ENCODE measurements at regions not wholly inside any gene's neighbourhood (a gene's known extent, or its start where the extent isn't known, plus 50 kb on each side); places are given as distances from the start of the nearest gene placed in this dataset.
A peak's percentile ranks its signal among the peaks of the same experiment; 100 is the strongest.

GRCh38 chr2:136242100-136242499, 124.2 kb upstream of the CXCR4 start:
- no peak for DNase-seq
- Histone ChIP-seq H3K27me3 (ENCODE audit: control insufficient read depth, insufficient read depth, low read length) (no peaks in the 10 kb centered on the region), H3K36me3 (ENCODE audit: control insufficient read depth in 2 of 3, insufficient read depth in 3 of 3, low read length in 3 of 3) (no peaks in the 10 kb centered on the region), H3K4me3 (ENCODE audit: low read length in 3 of 3) (no peak overlapping the region), H3K9me3 (ENCODE audit: control insufficient read depth in 2 of 3, insufficient read depth in 1 of 3, low read length in 3 of 3) (no peaks in the 10 kb centered on the region), H3K4me1 (ENCODE audit: control insufficient read depth in 2 of 3, insufficient read depth in 2 of 3, low read depth in 1 of 3, low read length in 3 of 3) (peaks cover 0 to 5% (median 3%) of the 10 kb centered on the region in 3 donors), H3K27ac (ENCODE audit: low read depth in 2 of 2, low read length in 2 of 2) (no peak overlapping the region), H3K9ac (ENCODE audit: low read length in 3 of 3) (no peak overlapping the region)
- intact Hi-C loops (cut with DNase I), result no loop called here
- no peak for TF ChIP-seq CTCF (IDR thresholded peaks at IDR 0.05; ENCODE audit: borderline replicate concordance, extremely low read depth, insufficient read depth)
- no peak for FAIRE-seq

GRCh38 chr2:136239079-136239685, 121.2 kb upstream of the CXCR4 start:
- FAIRE-seq, result no peak
- Histone ChIP-seq H3K9ac (ENCODE audit: low read length in 3 of 3) (no peak overlapping the region), H3K9me3 (ENCODE audit: control insufficient read depth in 2 of 3, insufficient read depth in 1 of 3, low read length in 3 of 3) (no peaks in the 10 kb centered on the region), H3K4me3 (ENCODE audit: low read length in 3 of 3) (no peak overlapping the region), H3K36me3 (ENCODE audit: control insufficient read depth in 2 of 3, insufficient read depth in 3 of 3, low read length in 3 of 3) (no peaks in the 10 kb centered on the region), H3K4me1 (ENCODE audit: control insufficient read depth in 2 of 3, insufficient read depth in 2 of 3, low read depth in 1 of 3, low read length in 3 of 3) (peaks cover 0 to 5% (median 0%) of the 10 kb centered on the region in 3 donors), H3K27me3 (ENCODE audit: control insufficient read depth, insufficient read depth, low read length) (no peaks in the 10 kb centered on the region), H3K27ac (ENCODE audit: low read depth in 2 of 2, low read length in 2 of 2) (peak overlapping the region; percentile 15 to 51)
- intact Hi-C loops (cut with DNase I), result no loop called here
- TF ChIP-seq CTCF (IDR thresholded peaks at IDR 0.05; ENCODE audit: borderline replicate concordance, extremely low read depth, insufficient read depth), result no peak
- no peak for DNase-seq

GRCh38 chr2:136238286-136239078, 120.5 kb upstream of the CXCR4 start:
- Histone ChIP-seq H3K27me3 (ENCODE audit: control insufficient read depth, insufficient read depth, low read length) (no peaks in the 10 kb centered on the region), H3K27ac (ENCODE audit: low read depth in 2 of 2, low read length in 2 of 2) (peak overlapping the region; percentile 30 to 67), H3K9me3 (ENCODE audit: control insufficient read depth in 2 of 3, insufficient read depth in 1 of 3, low read length in 3 of 3) (no peaks in the 10 kb centered on the region), H3K4me1 (ENCODE audit: control insufficient read depth in 2 of 3, insufficient read depth in 2 of 3, low read depth in 1 of 3, low read length in 3 of 3) (peaks cover 0 to 5% (median 0%) of the 10 kb centered on the region in 3 donors), H3K4me3 (ENCODE audit: low read length in 3 of 3) (no peak overlapping the region), H3K9ac (ENCODE audit: low read length in 3 of 3) (no peak overlapping the region), H3K36me3 (ENCODE audit: control insufficient read depth in 2 of 3, insufficient read depth in 3 of 3, low read length in 3 of 3) (no peaks in the 10 kb centered on the region)
- no peak for FAIRE-seq
- DNase-seq, result peak in 3 of 5 donors; percentile 32 to 59 (median 58)
- intact Hi-C loops (cut with DNase I), result no loop called here
- no peak for TF ChIP-seq CTCF (IDR thresholded peaks at IDR 0.05; ENCODE audit: borderline replicate concordance, extremely low read depth, insufficient read depth)

Data from kidney (tissue), 13 donors.